ENCODE measurements at regions not wholly inside any gene's neighbourhood (a gene's known extent, or its start where the extent isn't known, plus 50 kb on each side); places are given as distances from the start of the nearest gene placed in this dataset.
A peak's percentile ranks its signal among the peaks of the same experiment; 100 is the strongest.

DNA sequence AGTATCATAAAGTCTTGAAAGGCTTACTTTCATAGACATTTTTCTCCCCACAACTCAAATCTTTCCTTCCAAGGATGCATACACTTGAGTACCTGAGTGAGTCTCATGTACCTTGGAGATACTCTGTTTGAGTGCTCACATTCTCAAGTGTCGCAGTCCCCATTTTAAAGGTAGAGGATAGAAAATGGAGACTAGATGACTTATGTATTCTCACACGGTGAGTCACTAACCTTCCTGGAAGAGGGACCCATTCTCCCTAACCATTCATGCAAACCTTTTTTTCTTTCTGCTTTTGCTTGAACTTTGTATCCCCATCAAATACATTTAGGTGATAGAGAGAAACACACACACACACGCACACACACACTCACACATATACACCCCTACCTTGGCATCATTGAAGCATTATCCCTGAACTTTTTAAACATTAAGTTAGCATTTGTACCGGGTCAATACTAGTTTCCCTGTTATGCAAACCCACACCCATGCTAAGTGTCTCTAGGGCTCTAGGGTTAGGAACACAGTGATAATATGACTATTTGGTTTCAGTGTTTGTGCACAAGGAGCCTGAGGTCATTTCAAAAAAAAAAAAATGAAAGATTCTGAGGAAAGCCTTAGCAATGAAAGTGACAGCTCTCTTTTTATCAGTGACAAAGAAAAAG is 236.2 kb downstream of the IKZF2 start:
- H3K4me3 ChIP-seq (replicated peaks in 1 of 2; ENCODE audit: low read depth in 2 of 2, low read length in 2 of 2): no peak overlapping the region
- TF ChIP-seq, protein P1, sequence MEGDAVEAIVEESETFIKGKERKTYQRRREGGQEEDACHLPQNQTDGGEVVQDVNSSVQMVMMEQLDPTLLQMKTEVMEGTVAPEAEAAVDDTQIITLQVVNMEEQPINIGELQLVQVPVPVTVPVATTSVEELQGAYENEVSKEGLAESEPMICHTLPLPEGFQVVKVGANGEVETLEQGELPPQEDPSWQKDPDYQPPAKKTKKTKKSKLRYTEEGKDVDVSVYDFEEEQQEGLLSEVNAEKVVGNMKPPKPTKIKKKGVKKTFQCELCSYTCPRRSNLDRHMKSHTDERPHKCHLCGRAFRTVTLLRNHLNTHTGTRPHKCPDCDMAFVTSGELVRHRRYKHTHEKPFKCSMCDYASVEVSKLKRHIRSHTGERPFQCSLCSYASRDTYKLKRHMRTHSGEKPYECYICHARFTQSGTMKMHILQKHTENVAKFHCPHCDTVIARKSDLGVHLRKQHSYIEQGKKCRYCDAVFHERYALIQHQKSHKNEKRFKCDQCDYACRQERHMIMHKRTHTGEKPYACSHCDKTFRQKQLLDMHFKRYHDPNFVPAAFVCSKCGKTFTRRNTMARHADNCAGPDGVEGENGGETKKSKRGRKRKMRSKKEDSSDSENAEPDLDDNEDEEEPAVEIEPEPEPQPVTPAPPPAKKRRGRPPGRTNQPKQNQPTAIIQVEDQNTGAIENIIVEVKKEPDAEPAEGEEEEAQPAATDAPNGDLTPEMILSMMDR (IDR thresholded peaks at IDR 0.05; ENCODE audit: low read depth, low read length): no peak
- DNase-seq (ENCODE audit: low read depth in 2 of 2): peak in 1 of 2 donors; percentile 44

DNA sequence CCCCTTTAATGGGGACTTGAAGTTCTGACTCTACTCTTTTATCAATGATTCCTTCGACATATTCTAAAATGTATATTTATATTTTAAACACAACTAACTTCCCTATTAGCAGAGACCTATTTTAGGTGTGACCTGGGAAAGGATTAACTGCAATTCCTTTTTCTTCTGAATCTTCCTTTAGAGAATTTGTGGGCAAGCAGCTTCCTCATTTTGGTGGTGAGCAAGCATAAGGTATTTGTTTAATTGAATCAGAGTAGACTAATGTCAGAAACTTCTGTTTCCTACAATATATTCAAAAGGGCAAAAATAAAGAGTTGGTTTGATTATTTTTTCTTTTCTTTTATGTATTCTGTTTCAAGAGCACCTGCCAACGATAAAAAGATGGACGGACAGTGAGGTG is 237.0 kb downstream of the IKZF2 start:
- H3K4me3 ChIP-seq (replicated peaks in 1 of 2; ENCODE audit: low read depth in 2 of 2, low read length in 2 of 2): no peak overlapping the region
- no peak for DNase-seq (ENCODE audit: low read depth in 2 of 2)
- TF ChIP-seq, protein P1 (IDR thresholded peaks at IDR 0.05; ENCODE audit: low read depth, low read length): no peak

DNA sequence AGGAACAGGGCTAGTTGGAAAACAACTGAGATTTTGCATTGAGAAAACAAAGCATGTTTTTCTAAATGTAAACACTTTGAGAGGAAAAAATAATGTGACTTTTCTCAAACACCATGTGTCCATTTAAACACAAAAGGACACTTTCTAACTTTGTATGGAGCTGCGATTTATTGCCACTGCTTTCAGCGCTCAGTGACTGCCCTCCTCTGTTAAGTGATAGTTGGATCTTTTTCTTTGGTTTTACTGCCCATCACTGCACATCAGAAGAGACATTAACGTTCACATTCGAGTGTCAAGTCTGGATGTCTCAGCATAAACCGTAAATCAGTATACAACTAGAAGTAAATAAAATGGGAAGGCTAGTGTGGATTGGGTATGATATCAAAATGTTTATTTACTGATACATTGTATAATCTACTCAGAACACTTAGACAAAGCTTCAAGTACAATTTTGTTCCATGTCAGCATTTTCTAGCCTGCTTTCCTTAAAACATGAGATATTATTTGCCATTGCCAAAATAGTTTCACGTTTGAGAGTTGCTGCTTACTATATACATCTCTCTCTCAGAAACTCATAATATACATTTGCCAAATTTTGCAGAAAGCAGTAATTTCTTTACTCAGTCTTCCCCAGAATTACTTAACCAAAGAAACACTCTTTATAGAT is 237.6 kb downstream of the IKZF2 start:
- TF ChIP-seq, protein P1 (IDR thresholded peaks at IDR 0.05; ENCODE audit: low read depth, low read length): no peak
- no peak overlapping the region for H3K4me3 ChIP-seq (replicated peaks in 1 of 2; ENCODE audit: low read depth in 2 of 2, low read length in 2 of 2)
- DNase-seq (ENCODE audit: low read depth in 2 of 2): no peak

DNA sequence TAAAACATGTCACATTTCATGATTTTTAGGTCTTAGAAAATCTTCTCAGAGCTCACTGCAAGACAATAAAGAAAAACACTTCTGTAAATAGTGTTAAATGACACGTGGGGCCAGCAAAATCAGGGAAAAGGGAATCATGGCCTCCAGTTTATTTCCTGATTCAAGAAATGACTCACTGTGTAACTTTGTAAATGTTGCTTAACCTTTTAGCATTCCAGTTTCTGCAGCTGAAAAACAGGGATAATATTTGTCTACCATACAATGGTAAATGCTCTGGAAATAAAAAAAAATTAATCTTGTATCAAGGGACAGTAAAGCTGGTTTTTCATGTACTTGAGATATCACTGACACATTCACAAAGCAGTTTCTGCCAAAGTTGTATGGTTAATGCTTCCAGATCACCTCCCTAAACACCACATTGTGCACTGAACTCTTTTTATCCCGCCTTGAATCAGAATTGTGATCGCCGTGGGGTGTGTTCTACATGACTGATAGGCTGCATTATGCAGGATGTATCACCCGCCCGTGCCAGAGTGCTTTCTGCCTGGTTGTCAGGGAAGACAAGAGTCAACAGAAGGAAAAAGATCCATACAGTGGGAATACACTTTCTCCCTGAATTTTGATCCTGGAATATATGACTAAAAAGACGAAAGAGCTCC is 238.8 kb downstream of the IKZF2 start:
- H3K4me3 ChIP-seq (replicated peaks in 1 of 2; ENCODE audit: low read depth in 2 of 2, low read length in 2 of 2): no peak overlapping the region
- DNase-seq (ENCODE audit: low read depth in 2 of 2): peak; percentile 77 to 88
- TF ChIP-seq, protein P1 (IDR thresholded peaks at IDR 0.05; ENCODE audit: low read depth, low read length): no peak

DNA sequence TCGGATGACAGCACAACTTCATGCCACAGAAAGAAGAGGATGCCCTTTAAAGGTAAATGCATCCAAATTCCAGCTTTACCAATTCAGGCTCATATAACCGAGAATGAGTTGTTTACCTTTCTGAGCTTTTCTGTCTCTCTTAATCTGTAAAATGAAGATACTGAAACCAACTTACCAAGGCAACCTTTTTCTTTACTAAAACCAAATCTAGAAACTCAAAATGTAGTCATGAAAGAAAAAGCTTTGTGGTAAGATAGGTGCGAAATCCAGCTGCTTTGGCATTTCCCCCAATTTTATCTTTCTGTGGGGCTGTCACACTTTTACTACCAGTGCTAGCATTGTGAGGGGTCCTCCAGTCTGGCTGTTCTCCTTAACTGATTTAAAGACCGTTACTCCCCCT is 240.4 kb downstream of the IKZF2 start:
- H3K4me3 ChIP-seq (replicated peaks in 1 of 2; ENCODE audit: low read depth in 2 of 2, low read length in 2 of 2): no peak overlapping the region
- TF ChIP-seq, protein P1 (IDR thresholded peaks at IDR 0.05; ENCODE audit: low read depth, low read length): no peak
- DNase-seq (ENCODE audit: low read depth in 2 of 2): no peak

DNA sequence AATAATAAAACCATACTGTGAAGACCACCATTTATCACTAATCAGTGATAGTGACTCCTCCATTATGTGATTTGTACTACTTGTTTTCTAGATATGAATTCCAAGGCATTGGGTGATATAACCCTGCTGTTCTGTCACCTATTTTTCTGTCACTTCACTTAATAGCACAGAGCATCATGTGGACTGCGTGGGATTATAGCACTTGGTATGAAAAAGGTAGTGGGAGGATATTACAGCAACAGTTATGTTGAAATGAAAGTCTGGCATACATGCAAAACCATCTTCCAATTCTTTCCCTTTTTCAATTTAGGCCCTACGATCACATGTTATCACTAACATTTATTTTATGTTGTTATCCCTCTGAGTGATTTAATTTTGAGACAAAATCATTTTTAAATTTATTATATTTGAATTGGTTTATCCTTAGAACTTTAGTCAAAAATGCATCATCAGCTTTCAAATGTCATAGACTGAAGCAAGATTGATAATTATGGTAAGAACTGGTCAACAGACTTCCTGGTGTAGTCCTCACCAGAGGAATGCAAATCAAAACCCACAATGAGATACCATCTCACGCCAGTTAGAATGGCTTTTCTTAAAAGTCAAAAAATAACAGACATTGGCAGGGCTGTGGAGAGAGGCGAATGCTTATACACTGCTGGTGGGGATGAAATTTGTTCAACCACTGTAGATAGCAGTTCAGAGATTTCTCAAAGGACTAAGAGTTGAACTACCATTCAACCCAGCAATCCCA is 242.6 kb downstream of the IKZF2 start:
- TF ChIP-seq, protein P1 (IDR thresholded peaks at IDR 0.05; ENCODE audit: low read depth, low read length): no peak
- peak in 1 of 2 donors; percentile 17 for DNase-seq (ENCODE audit: low read depth in 2 of 2)
- H3K4me3 ChIP-seq (replicated peaks in 1 of 2; ENCODE audit: low read depth in 2 of 2, low read length in 2 of 2): no peak overlapping the region
